Adrenal gland (tissue), 9 donors: ENCODE measurements at regions not wholly inside any gene's neighbourhood (a gene's known extent, or its start where the extent isn't known, plus 50 kb on each side); places are given as distances from the start of the nearest gene placed in this dataset.

Source experiments
- DNase-seq, 7 donors: peaks; one replicate each; pipeline ENCODE4 v3.0.0-alpha.2; 2019 to 2020
- H3K27ac ChIP-seq, 5 donors: fragments of 200-600 bp; sonication (generic) in 4 of 5; 1 replicate in 3 of 5; 2 replicates in 2 of 5; pipeline versions ENCODE4 v1.5.1 to v1.8.0; 2016 to 2020; ENCODE audit warnings: mild to moderate bottlenecking in 1 of 5
- H3K27me3 ChIP-seq: fragments of 200-600 bp; 2 replicates; pipeline ENCODE4 v1.8.0; 2021
- H3K36me3 ChIP-seq, 2 donors: fragments of 200-600 bp; replicated peaks in 1 of 2; 1 replicate in 1 of 2; 2 replicates in 1 of 2; pipeline versions ENCODE4 v1.5.1 to v1.8.0; 2018 to 2022
- H3K4me1 ChIP-seq, 2 donors: fragments of 200-600 bp; replicated peaks in 1 of 2; 1 replicate in 1 of 2; 2 replicates in 1 of 2; pipeline versions ENCODE4 v1.5.1 to v1.8.0; 2018 to 2021
- H3K4me3 ChIP-seq, 4 donors: fragments of 200-600 bp; sonication (generic) in 3 of 4; one replicate each; pipeline ENCODE4 v1.5.1; 2016 to 2018
- H3K9me3 ChIP-seq, 3 donors: fragments of 200-600 bp; sonication (generic) in 1 of 3; replicated peaks in 1 of 3; 1 replicate in 2 of 3; 2 replicates in 1 of 3; pipeline versions ENCODE4 v1.5.1 to v1.8.0; 2016 to 2021
- POLR2A ChIP-seq, 2 donors: fragments of 450-650 bp; IDR thresholded peaks; one replicate each; pipeline ENCODE4 v1.6.1; 2017; ENCODE audit warnings: antibody characterized with exemption in 2 of 2, mild to moderate bottlenecking in 2 of 2, moderate library complexity in 1 of 2
- WGBS, 4 donors: extraction: QIAGEN DNeasy Blood & Tissue Kit in 2 of 4; methylation state at CpG; one replicate each; pipeline versions ENCODE4 v1.1.5 to v1.1.7; 2013 to 2017; 5-methylcytosine and 5-hydroxymethylcytosine counted together
- intact Hi-C, 2 donors: fragments of 100-400 bp; cut with DNase I; formaldehyde crosslinking; loops; one replicate each; pipeline versions ENCODE4 v1.14.1 to v1.15.0; 2022 to 2023
- TF ChIP-seq, protein P1 (sequence below), 6 experiments: fragments of 450-650 bp in 4 of 6; fragments of 200-600 bp in 2 of 6; sonication (generic) in 1 of 6; IDR thresholded peaks; 1 replicate in 5 of 6; 2 replicates in 1 of 6; pipeline versions ENCODE4 v1.5.1 to v1.8.0; 2016 to 2021; ENCODE audit warnings: antibody characterized with exemption in 6 of 6, mild to moderate bottlenecking in 2 of 6, moderate library complexity in 1 of 6
- donor health status: healthy with polysubstance abuse.
- donor health status: Bipolar disorder and iron deficiency.
- donor health status: DM: yes; HTN: yes; CAD: no.
- donor health status: DM: no; HTN: no; CAD: no.
- donor health status: DM: no; HTN: no; CAD: no.

DNA sequence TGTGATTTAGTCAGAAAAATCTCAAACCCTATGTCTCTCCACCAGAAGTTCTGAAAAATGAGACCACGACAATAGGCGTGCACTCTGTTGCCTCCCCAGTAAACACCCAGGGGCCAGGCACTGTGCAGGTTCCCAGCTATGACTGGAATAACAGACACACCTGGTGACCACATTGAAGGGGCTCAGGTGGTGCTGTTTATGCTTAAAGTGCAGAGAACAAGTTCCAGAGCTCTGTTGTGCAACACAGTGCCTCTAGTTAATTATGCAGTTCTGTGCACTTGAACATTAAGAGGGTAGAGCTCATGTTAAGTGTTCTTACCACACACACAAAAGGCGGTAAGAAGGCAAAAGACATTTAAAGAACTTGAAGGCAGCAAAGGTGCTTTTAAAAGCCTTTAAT lies 52.6 kb upstream of the AFF3 start:
- H3K9me3 ChIP-seq, result no peaks in the 10 kb centered on the region
- intact Hi-C loops, result no loop called here
- no peak for DNase-seq
- H3K36me3 ChIP-seq, result no peaks in the 10 kb centered on the region
- peaks cover 3 to 23% of the 10 kb centered on the region in 2 donors for H3K4me1 ChIP-seq
- no peak overlapping the region for H3K27ac ChIP-seq
- whole genome bisulfite sequencing, 4 donors, result 92 to 100% (median 95%) methylated on average over 3 of the region's 3 CpGs
- TF ChIP-seq, protein P1, sequence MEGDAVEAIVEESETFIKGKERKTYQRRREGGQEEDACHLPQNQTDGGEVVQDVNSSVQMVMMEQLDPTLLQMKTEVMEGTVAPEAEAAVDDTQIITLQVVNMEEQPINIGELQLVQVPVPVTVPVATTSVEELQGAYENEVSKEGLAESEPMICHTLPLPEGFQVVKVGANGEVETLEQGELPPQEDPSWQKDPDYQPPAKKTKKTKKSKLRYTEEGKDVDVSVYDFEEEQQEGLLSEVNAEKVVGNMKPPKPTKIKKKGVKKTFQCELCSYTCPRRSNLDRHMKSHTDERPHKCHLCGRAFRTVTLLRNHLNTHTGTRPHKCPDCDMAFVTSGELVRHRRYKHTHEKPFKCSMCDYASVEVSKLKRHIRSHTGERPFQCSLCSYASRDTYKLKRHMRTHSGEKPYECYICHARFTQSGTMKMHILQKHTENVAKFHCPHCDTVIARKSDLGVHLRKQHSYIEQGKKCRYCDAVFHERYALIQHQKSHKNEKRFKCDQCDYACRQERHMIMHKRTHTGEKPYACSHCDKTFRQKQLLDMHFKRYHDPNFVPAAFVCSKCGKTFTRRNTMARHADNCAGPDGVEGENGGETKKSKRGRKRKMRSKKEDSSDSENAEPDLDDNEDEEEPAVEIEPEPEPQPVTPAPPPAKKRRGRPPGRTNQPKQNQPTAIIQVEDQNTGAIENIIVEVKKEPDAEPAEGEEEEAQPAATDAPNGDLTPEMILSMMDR (IDR thresholded peaks at IDR 0.05), result no peak
- no peak for TF ChIP-seq POLR2A (IDR thresholded peaks at IDR 0.05)
- no peak overlapping the region for H3K4me3 ChIP-seq
- no peaks in the 10 kb centered on the region for H3K27me3 ChIP-seq

DNA sequence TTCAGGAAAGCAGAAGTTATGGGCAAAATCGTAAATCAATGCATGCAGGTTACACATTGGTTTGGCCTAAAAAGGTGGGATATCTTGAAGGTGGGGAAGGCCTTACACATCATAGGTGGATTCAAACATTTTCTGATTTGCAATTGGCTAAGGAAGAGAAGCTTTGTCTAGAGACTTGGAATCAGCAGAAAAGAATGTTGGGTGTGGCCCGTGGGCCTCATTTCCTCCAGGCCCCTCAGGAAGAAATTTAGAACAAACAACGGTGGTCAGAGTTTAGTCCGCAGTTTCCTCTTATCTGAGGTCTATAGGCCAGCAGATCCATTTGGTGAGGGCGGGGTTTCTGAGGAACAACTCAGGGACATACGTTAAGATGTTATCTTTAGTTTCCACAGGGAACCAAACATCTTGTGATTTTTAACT lies 50.9 kb upstream of the AFF3 start:
- DNase-seq, result no peak
- no peaks in the 10 kb centered on the region for H3K27me3 ChIP-seq
- 62 to 82% (median 73%) methylated on average over 6 of the region's 6 CpGs for WGBS, 4 donors

DNA sequence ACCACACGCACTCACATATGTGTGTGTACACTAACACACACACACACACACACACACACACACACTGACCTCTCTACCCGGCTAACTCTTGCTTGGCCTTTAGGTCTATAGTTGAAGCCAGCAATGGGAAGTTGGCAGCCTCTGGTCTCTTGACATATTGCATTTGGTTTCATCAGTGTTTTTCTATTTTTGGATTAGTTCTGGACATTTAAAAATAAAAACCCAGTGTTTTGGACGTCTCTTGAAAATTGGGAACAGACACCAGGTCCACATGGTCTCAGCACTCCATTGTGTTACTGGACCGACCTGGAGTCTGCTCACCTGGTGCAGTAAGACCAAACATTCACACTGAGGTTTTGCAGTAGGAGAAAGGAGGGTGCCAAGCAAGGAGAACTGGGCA lies 50.4 kb upstream of the AFF3 start:
- no peaks in the 10 kb centered on the region for H3K27me3 ChIP-seq
- H3K9me3 ChIP-seq, result no peaks in the 10 kb centered on the region
- no peak overlapping the region for H3K4me3 ChIP-seq
- intact Hi-C loops, result no loop called here
- peak in 1 of 7 donors; percentile 14 for DNase-seq
- WGBS, 4 donors, result 51 to 68% (median 63%) methylated on average over 4 of the region's 4 CpGs
- H3K36me3 ChIP-seq, result no peaks in the 10 kb centered on the region
- H3K27ac ChIP-seq, result peak overlapping the region in 1 of 5 donors; percentile 3
- H3K4me1 ChIP-seq, result peaks cover 0 to 13% of the 10 kb centered on the region in 2 donors
- TF ChIP-seq POLR2A (IDR thresholded peaks at IDR 0.05), result no peak
- TF ChIP-seq, protein P1 (IDR thresholded peaks at IDR 0.05), result no peak

More for the DNA sequence above, 50.9 kb upstream of the AFF3 start:
- Histone ChIP-seq H3K9me3 (no peaks in the 10 kb centered on the region), H3K27ac (peak overlapping the region in 1 of 5 donors; percentile 3), H3K4me3 (no peak overlapping the region), H3K36me3 (no peaks in the 10 kb centered on the region), H3K4me1 (peaks cover 0 to 18% of the 10 kb centered on the region in 2 donors)
- intact Hi-C loops, result no loop called here
- no peak for TF ChIP-seq POLR2A (IDR thresholded peaks at IDR 0.05)
- TF ChIP-seq, protein P1 (IDR thresholded peaks at IDR 0.05), result no peak

DNA sequence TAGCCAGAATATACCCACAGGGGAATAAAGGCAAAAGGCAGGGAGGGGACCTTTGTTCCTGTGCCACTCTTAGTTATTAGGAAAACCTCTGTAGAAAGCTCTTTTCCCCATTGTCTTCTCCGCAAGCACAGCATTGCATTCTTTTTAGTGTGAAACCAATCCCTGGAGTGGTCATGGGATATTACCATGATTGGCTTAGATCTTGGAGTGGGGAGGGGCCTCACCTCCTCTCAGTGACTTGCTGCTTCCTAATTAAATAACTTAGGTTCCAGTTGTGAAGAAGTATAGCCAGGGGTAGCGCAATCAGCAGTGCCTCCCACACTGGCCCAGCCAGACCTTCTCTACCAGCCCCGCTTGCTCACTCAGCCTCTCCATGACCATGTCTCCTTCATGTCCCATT lies 49.9 kb upstream of the AFF3 start:
- H3K4me3 ChIP-seq, result no peak overlapping the region
- no peaks in the 10 kb centered on the region for H3K9me3 ChIP-seq
- intact Hi-C loops, result no loop called here
- 87 to 98% (median 95%) methylated on average over 3 of the region's 3 CpGs for WGBS, 4 donors
- TF ChIP-seq, protein P1 (IDR thresholded peaks at IDR 0.05), result no peak
- no peak for TF ChIP-seq POLR2A (IDR thresholded peaks at IDR 0.05)
- no peaks in the 10 kb centered on the region for H3K27me3 ChIP-seq
- DNase-seq, result no peak
- H3K27ac ChIP-seq, result no peak overlapping the region
- H3K36me3 ChIP-seq, result no peaks in the 10 kb centered on the region
- H3K4me1 ChIP-seq, result peaks cover 0 to 8% of the 10 kb centered on the region in 2 donors
